Osteocyte (in vitro differentiated cells): ENCODE measurements at regions not wholly inside any gene's neighbourhood (a gene's known extent, or its start where the extent isn't known, plus 50 kb on each side); places are given as distances from the start of the nearest gene placed in this dataset.
"Not testable (repeated sequence)": the region's sequence is repeated elsewhere in the genome, so short reads cannot be mapped to it uniquely, and the experiment has no call there.

Experiments used
- DNase-seq: peaks from one replicate; pipeline ENCODE4 v3.0.0; 2021; ENCODE audit warnings: mixed read lengths; ENCODE audit not compliant: unreplicated experiment; ENCODE audit errors: extremely low spot score
- H3K27ac Mint-ChIP-seq: one replicate; pipeline ENCODE4 v1.8.0; 2021; ENCODE audit warnings: mild to moderate bottlenecking, mixed read lengths; ENCODE audit not compliant: unreplicated experiment
- H3K27me3 Mint-ChIP-seq: one replicate; pipeline ENCODE4 v1.8.0; 2021; ENCODE audit warnings: mixed read lengths; ENCODE audit not compliant: unreplicated experiment
- H3K36me3 Mint-ChIP-seq: one replicate; pipeline ENCODE4 v1.8.0; 2021; ENCODE audit warnings: mixed read lengths; ENCODE audit not compliant: unreplicated experiment
- H3K4me1 Mint-ChIP-seq: one replicate; pipeline ENCODE4 v1.8.0; 2021; ENCODE audit warnings: mixed read lengths; ENCODE audit not compliant: unreplicated experiment
- H3K4me3 Mint-ChIP-seq: one replicate; pipeline ENCODE4 v1.8.0; 2021; ENCODE audit warnings: mild to moderate bottlenecking, moderate library complexity, mixed read lengths; ENCODE audit not compliant: unreplicated experiment
- H3K9me3 Mint-ChIP-seq: one replicate; pipeline ENCODE4 v1.8.0; 2021; ENCODE audit warnings: mixed read lengths; ENCODE audit not compliant: unreplicated experiment
- CTCF ChIP-seq: fragments of 200-600 bp; sonication (generic); IDR thresholded peaks from 2 replicates; pipeline ENCODE4 v1.5.0; 2021; ENCODE audit warnings: antibody characterized with exemption, mild to moderate bottlenecking, moderate library complexity

GRCh38 chr6:159633196-159633595 lies 59.8 kb downstream of the SOD2 start:
- no peaks in the 10 kb centered on the region for H3K4me1 Mint-ChIP-seq
- DNase-seq = no peak
- peak; percentile 50 for TF ChIP-seq CTCF
- no peaks in the 10 kb centered on the region for H3K36me3 Mint-ChIP-seq
- H3K27me3 Mint-ChIP-seq = no peaks in the 10 kb centered on the region
- no peak overlapping the region for H3K27ac Mint-ChIP-seq
- H3K4me3 Mint-ChIP-seq = no peak overlapping the region
- no peaks in the 10 kb centered on the region for H3K9me3 Mint-ChIP-seq

GRCh38 chr6:159631886-159632285 lies 61.2 kb downstream of the SOD2 start:
- Mint-ChIP-seq H3K36me3 (no peaks in the 10 kb centered on the region), H3K9me3 (no peaks in the 10 kb centered on the region), H3K4me3 (no peak overlapping the region), H3K27ac (no peak overlapping the region), H3K4me1 (no peaks in the 10 kb centered on the region), H3K27me3 (no peaks in the 10 kb centered on the region)
- TF ChIP-seq CTCF = no peak
- DNase-seq = no peak

- Mint-ChIP-seq H3K36me3 (no peaks in the 10 kb centered on the region), H3K27me3 (no peaks in the 10 kb centered on the region)
Observed at GRCh38 chr6:159627939-159628338, 65.1 kb downstream of the SOD2 start.

GRCh38 chr6:159626506-159626905 lies 66.5 kb downstream of the SOD2 start:
- H3K27ac Mint-ChIP-seq, H3K9me3 Mint-ChIP-seq: not testable (repeated sequence)

More at GRCh38 chr6:159627939-159628338, 65.1 kb downstream of the SOD2 start:
- no peak overlapping the region for H3K27ac Mint-ChIP-seq
- H3K9me3 Mint-ChIP-seq = no peaks in the 10 kb centered on the region
- no peaks in the 10 kb centered on the region for H3K4me1 Mint-ChIP-seq
- DNase-seq = no peak
- TF ChIP-seq CTCF = no peak
- H3K4me3 Mint-ChIP-seq = no peak overlapping the region

GRCh38 chr6:159623156-159623555 lies 69.9 kb downstream of the SOD2 start:
- no peak for DNase-seq
- Mint-ChIP-seq H3K4me3 (no peak overlapping the region), H3K27me3 (no peaks in the 10 kb centered on the region), H3K36me3 (no peaks in the 10 kb centered on the region), H3K27ac (no peak overlapping the region), H3K4me1 (no peaks in the 10 kb centered on the region), H3K9me3 (peaks cover under 1% of the 10 kb centered on the region)
- no peak for TF ChIP-seq CTCF

More at GRCh38 chr6:159626506-159626905, 66.5 kb downstream of the SOD2 start:
- not testable (repeated sequence) for H3K27me3 Mint-ChIP-seq, H3K4me3 Mint-ChIP-seq, H3K4me1 Mint-ChIP-seq, H3K36me3 Mint-ChIP-seq
- peak; percentile 60 for DNase-seq

GRCh38 chr6:159620947-159621346 lies 72.1 kb downstream of the SOD2 start:
- Mint-ChIP-seq H3K4me3 (no peak overlapping the region), H3K4me1 (no peaks in the 10 kb centered on the region), H3K27me3 (no peaks in the 10 kb centered on the region), H3K36me3 (peaks cover 1% of the 10 kb centered on the region), H3K27ac (no peak overlapping the region), H3K9me3 (peaks cover 21% of the 10 kb centered on the region)
- no peak for TF ChIP-seq CTCF
- no peak for DNase-seq
